HepG2 (cell line): ENCODE measurements at regions not wholly inside any gene's neighbourhood (a gene's known extent, or its start where the extent isn't known, plus 50 kb on each side); places are given as distances from the start of the nearest gene placed in this dataset.
A peak's percentile ranks its signal among the peaks of the same experiment; 100 is the strongest.

Experiments used
- ARID5B ChIP-seq: IDR thresholded peaks from 2 replicates; pipeline ENCODE4 v1.4.0; 2020; ENCODE audit warnings: mild to moderate bottlenecking, missing genetic modification reagents
- CEBPG ChIP-seq: IDR thresholded peaks from 2 replicates; pipeline ENCODE4 v1.6.1; 2016
- FOXA3 ChIP-seq: IDR thresholded peaks from 2 replicates; pipeline ENCODE4 v1.6.1; 2016; ENCODE audit warnings: missing genetic modification reagents, missing compliant biosample characterization
- GATAD2A ChIP-seq: IDR thresholded peaks from 2 replicates; pipeline ENCODE4 v1.6.1; 2016
- NFIC ChIP-seq: IDR thresholded peaks from 2 replicates; pipeline ENCODE4 v1.6.1; 2012; ENCODE audit warnings: mild to moderate bottlenecking, low read length, inconsistent platforms
- NR2F2 ChIP-seq: IDR thresholded peaks from 2 replicates; pipeline ENCODE4 v1.6.1; 2012; ENCODE audit warnings: low read depth, inconsistent platforms, borderline replicate concordance
- NR2F6 ChIP-seq, 2 experiments: IDR thresholded peaks; 2 replicates each; pipeline ENCODE4 v1.6.1; 2016; ENCODE audit warnings: antibody characterized with exemption in 1 of 2, mild to moderate bottlenecking in 1 of 2
- PITX1 ChIP-seq: sonication (generic); formaldehyde crosslinking; IDR thresholded peaks from 2 replicates; pipeline ENCODE4 v1.5.1; 2020; ENCODE audit warnings: mild to moderate bottlenecking, missing genetic modification reagents
- SOX13 ChIP-seq, 3 experiments: fragments of 450-650 bp in 1 of 3; sonication (generic) in 1 of 3; formaldehyde crosslinking in 1 of 3; IDR thresholded peaks in 2 of 3; conservative IDR thresholded peaks in 1 of 3; 2 replicates each; pipeline versions ENCODE4 v1.5.0 to v1.6.1; 2016 to 2020; ENCODE audit warnings: antibody characterized with exemption in 1 of 3, mild to moderate bottlenecking in 1 of 3, missing compliant biosample characterization in 1 of 3, missing genetic modification reagents in 1 of 3, moderate library complexity in 1 of 3
- SOX6 ChIP-seq, 2 experiments: fragments of 450-650 bp in 1 of 2; sonication (generic) in 1 of 2; formaldehyde crosslinking in 1 of 2; IDR thresholded peaks; 2 replicates each; pipeline versions ENCODE4 v1.4.0 to v1.6.1; 2017 to 2020; ENCODE audit warnings: antibody characterized with exemption in 1 of 2, mild to moderate bottlenecking in 1 of 2, missing genetic modification reagents in 1 of 2
- TBX3 ChIP-seq: fragments of 450-650 bp; IDR thresholded peaks from 2 replicates; pipeline ENCODE4 v1.6.1; 2017; ENCODE audit warnings: antibody characterized with exemption, mild to moderate bottlenecking, inconsistent platforms, borderline replicate concordance
- YEATS4 ChIP-seq: sonication (generic); formaldehyde crosslinking; IDR thresholded peaks from 2 replicates; pipeline ENCODE4 v1.4.0; 2020; ENCODE audit warnings: missing genetic modification reagents, borderline replicate concordance
- ZNF816 ChIP-seq: sonication (generic); formaldehyde crosslinking; IDR thresholded peaks from 2 replicates; pipeline ENCODE4 v1.8.0; 2022; ENCODE audit warnings: missing genetic modification reagents, mild to moderate bottlenecking, borderline replicate concordance
- TF ChIP-seq, protein P1 (sequence below): sonication (generic); formaldehyde crosslinking; conservative IDR thresholded peaks from 2 replicates; pipeline ENCODE4 v1.8.0; 2022; ENCODE audit warnings: low read depth, missing genetic modification reagents

GRCh38 chr18:57927511-57927910, 116.5 kb upstream of the NEDD4L start (continued):
- TF ChIP-seq, protein P1, sequence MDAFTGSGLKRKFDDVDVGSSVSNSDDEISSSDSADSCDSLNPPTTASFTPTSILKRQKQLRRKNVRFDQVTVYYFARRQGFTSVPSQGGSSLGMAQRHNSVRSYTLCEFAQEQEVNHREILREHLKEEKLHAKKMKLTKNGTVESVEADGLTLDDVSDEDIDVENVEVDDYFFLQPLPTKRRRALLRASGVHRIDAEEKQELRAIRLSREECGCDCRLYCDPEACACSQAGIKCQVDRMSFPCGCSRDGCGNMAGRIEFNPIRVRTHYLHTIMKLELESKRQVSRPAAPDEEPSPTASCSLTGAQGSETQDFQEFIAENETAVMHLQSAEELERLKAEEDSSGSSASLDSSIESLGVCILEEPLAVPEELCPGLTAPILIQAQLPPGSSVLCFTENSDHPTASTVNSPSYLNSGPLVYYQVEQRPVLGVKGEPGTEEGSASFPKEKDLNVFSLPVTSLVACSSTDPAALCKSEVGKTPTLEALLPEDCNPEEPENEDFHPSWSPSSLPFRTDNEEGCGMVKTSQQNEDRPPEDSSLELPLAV (CRISPR knock-in tag): no peak
- TF ChIP-seq ZNF816 (no peak), GATAD2A (peak; percentile 62), CEBPG (CRISPR knock-in tag) (peak; percentile 87), PITX1 (CRISPR knock-in tag) (no peak), NR2F6 (IDR thresholded peaks at IDR 0.05) (peak; percentile 58), NR2F6 (CRISPR knock-in tag; IDR thresholded peaks at IDR 0.05) (0 out of 2 replicates have a peak, but pooled peaks have one; percentile 15), SOX6 (IDR thresholded peaks at IDR 0.05) (no peak), SOX6 (CRISPR knock-in tag; IDR thresholded peaks at IDR 0.05) (peak; percentile 46; the same call in 1 of the 2 replicates), TBX3 (peak; percentile 42; the same call in 1 of the 2 replicates), FOXA3 (CRISPR knock-in tag) (peak; percentile 59), ARID5B (CRISPR knock-in tag) (peak; percentile 51; the same call in 1 of the 2 replicates), NFIC (0 out of 2 replicates have a peak, but pooled peaks have one; percentile 30), NR2F2 (peak; percentile 28; the same call in 1 of the 2 replicates), YEATS4 (CRISPR knock-in tag) (no peak), SOX13 (IDR thresholded peaks at IDR 0.05) (no peak), SOX13 (CRISPR knock-in tag; conservative IDR thresholded peaks at IDR 0.05 in 1 of 2, IDR thresholded peaks at IDR 0.05 in 1 of 2) (peak in 1 of 2 experiments; percentile 51; a peak in 2 of 4 replicates)
